ENCODE measurements at regions not wholly inside any gene's neighbourhood (a gene's known extent, or its start where the extent isn't known, plus 50 kb on each side); places are given as distances from the start of the nearest gene placed in this dataset. TPM values are rescaled to one million over a fixed set of nuclear protein-coding genes. Genes with fewer than 3 reads are reported as not detected.

- no peak for DNase-seq (ENCODE audit: low read depth)
These were observed 69.9 kb upstream of the PSMA6 start for GRCh38 chr14:35222324-35222723.

GRCh38 chr14:35222872-35223466 is 69.2 kb upstream of the PSMA6 start:
- DNase-seq (ENCODE audit: low read depth): no peak

- peak; percentile 7 for DNase-seq (ENCODE audit: low read depth)
These were observed 68.3 kb upstream of the PSMA6 start for GRCh38 chr14:35223927-35224326.

GRCh38 chr14:35224615-35225014 is 67.6 kb upstream of the PSMA6 start:
- no peak for DNase-seq (ENCODE audit: low read depth)

- DNase-seq (ENCODE audit: low read depth): peak; percentile 18
These were observed 62.9 kb upstream of the PSMA6 start for GRCh38 chr14:35229084-35229791.

- DNase-seq (ENCODE audit: low read depth): no peak
These were observed 62.4 kb upstream of the PSMA6 start for GRCh38 chr14:35229792-35230089.

- no peak for DNase-seq (ENCODE audit: low read depth)
These were observed 60.9 kb upstream of the PSMA6 start for GRCh38 chr14:35231207-35231760.

GRCh38 chr14:35234012-35234805 is 58.0 kb upstream of the PSMA6 start:
- no peak for DNase-seq (ENCODE audit: low read depth)

- no peak for DNase-seq (ENCODE audit: low read depth)
These were observed 56.3 kb upstream of the PSMA6 start for GRCh38 chr14:35235840-35236239.

GRCh38 chr14:35236806-35237205 is 55.4 kb upstream of the PSMA6 start:
- DNase-seq (ENCODE audit: low read depth): no peak

- no peak for DNase-seq (ENCODE audit: low read depth)
These were observed 52.0 kb upstream of the PSMA6 start for GRCh38 chr14:35240231-35240630.

Small RNA genes in the stretch of these regions (small RNA-seq; reads per million reads assigned to genes)
- not detected for gene MRPL57P8
